GM20431 (cell line): ENCODE measurements at regions not wholly inside any gene's neighbourhood (a gene's known extent, or its start where the extent isn't known, plus 50 kb on each side); places are given as distances from the start of the nearest gene placed in this dataset.

Experiments
- in situ Hi-C: fragments of 300-500 bp; cut with MseI, MboI; formaldehyde crosslinking; loops from one replicate; pipeline ENCODE4 v1.15.0; 2020; ENCODE audit warnings: low sequenced_read_pairs; ENCODE audit not compliant: unreplicated experiment

DNA sequence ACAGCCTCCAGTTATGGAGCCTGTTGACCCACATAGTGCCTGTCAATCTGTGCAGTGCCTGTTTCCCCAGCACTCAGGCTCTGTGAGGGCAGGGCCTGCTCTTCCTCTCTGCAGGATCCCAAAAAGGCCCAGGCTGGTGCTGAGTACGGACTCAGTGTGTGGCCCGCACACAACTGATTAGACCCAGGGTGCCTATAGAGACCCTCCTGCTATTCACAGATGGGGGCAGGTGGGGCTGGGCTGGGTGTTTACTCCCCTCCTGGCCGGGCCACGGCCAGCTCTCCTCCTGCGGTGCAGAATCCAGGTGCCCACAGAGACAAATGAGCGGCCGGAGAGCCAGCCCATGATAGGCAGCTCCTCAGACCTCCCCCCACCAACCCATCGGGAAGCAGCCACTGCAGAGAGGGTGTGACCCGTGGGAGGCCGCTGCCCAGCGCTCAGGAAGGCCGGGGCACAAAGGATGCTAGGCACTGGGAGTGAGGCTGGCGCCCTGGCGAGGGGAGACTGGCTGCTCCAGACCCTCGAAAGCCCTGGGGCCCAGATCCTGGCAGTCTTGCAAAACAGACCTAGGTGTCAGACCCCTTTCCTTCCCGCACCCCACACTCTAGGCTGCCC, 239.0 kb downstream of the CTTN start:
- in situ Hi-C loops, result no loop called here

DNA sequence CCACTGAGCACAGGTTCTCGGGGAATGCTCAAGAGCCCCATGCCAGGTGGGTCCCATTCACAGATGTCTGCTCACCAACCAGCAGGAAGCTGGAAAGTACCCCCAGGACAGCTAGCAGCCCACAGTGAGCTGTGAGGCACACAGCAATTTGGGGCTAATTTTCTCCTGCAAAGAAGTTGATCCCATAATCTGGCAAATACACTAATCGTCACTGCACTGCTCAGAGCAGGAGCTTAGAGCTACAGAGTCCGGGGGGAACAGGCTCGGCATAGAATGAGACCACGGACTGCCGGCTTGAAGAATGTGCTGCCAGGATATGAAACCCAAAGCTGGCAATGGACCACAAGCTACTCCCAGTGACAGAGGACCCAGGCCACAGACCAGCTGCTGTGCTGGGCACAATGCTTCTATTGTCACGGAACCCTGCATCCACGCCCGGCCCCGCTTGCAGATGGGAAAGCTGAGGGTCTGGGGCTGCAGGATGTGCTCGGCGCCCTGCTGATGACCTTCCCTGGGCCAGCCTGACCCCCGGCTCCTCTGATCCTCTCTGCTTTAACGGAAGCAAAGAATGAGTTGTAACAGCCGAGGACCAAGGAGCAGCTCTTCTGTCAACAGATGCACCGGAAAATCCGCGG, 239.7 kb downstream of the CTTN start:
- in situ Hi-C loops, result no loop called here

DNA sequence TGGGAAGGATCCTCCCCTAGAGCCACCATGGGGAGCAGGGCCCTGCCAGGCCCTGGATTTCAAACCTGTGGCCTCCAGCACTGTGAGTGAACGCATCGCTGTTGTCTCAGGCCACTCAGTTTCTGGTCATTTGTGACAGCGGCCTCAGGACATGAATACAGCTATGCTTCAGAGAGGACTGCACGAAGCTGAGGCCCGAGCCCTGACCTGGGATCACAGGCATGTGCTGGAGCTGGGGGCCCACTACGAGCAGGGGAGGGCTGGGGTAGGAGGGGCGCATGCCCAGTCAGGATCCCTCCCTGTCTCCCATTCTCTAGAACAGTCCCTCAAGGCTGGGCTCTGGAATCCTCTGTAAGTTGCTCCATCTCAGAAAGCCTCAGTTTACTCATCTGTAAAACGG, 242.1 kb downstream of the CTTN start:
- in situ Hi-C loops, result no loop called here

DNA sequence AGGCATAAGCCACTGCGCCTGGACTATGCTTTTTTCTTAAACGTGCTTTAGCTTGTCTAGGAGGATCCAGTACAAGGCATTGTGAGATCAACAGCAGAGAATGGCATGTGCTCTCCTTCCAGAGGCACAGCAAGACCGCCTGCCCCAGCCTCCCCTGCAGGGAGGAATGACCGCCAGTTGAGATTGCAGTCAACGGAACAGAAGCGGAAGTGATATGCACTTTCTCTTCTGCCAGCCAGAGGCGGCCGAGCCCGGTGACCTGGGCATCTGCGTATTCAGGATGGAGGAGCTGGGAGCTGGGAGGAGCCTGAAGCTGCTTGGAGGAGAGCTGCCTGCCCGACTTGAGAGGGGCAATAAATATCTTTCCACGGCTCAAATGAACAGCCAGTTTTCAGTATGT, 243.0 kb downstream of the CTTN start:
- in situ Hi-C loops, result no loop called here

DNA sequence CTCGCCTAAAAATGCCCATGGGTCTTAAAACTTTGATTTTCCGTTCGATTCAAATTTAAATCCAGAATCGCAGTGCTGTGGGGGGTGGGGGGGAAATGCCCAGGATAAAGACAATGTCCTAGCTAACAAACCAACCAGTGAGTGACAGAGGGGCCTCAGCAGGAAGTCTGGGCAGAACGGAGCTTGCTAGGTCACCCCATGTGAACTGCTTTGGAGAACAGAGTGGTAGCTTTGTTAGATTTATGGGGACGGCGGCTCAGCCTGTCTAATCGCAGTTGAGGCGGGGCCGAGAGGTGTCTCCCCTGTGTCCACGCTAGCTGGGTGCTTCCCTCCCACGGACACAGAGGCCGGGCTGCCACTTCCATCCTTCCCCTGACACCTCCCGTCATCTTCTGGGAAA, 243.9 kb downstream of the CTTN start:
- in situ Hi-C loops, result no loop called here

DNA sequence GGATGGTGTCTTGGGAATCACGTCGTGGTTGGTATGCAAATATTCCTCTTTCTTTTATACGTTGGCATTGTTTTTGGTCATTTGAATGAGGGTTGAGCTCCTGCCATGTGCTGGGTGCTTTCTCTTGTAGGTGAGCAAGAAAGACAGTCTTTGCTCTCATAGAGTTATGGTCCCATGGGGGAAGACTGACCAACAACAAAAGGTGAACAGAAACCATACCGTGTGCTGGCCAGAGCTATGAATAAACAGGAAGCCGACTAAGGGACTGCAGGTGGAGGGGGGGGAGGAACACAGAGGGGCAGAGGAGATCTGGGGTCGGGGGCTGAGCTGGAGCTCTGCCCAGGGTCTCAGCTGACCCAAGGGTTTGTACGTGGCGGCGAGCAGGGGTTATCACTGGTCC, 245.3 kb downstream of the CTTN start:
- in situ Hi-C loops, result no loop called here

DNA sequence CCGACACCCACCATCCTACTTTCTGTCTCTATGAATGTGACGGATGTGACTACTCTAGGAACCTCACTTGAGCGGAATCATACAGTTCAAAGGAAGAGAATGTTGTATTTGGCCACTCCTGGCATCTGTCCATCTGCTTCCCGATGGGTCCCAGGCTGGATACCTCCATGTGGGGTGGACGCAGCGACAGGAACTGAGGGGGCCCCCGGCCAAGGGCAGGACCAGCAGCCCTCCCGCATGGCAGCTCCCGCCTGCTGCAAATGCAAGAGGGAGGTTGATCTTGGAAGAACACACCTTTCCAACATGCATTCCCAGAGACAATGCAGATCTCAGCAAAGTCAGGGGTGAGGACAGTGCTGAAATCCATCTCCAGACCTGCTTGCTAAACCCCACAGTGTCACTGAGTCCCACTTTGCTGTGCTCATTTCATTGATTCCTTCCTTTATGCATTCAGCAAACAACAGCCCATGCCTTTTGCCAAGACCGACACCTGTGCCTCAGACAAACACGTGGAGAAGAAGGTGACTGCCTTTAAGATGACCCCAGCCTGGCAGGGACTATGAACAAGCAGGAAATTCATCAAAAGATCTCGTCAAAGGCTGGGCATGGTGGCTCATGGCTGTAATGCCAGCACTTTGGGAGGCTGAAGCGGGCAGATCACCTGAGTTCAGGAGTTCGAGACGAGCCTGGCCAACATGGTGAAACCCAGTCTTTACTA, 246.2 kb downstream of the CTTN start:
- in situ Hi-C loops, result no loop called here

DNA sequence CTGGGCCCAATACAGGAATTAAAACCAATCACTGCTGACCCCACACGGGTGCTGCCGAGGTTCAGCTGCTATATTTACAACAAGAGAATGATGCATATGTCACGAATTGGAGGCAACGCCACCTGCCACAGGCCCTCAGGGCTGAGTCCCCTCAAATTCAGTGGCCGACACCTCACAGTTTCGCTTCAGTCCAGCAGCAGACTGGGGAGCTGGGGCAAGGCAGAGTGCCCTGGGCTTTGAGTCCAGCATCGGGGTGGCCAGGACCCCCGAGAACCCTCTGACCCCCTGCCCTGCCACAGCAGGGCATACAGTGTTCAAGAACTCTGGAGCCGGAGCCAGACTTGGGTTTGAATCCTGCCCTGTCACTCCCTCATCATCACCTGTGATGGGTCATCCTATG, 247.2 kb downstream of the CTTN start:
- in situ Hi-C loops, result no loop called here

DNA sequence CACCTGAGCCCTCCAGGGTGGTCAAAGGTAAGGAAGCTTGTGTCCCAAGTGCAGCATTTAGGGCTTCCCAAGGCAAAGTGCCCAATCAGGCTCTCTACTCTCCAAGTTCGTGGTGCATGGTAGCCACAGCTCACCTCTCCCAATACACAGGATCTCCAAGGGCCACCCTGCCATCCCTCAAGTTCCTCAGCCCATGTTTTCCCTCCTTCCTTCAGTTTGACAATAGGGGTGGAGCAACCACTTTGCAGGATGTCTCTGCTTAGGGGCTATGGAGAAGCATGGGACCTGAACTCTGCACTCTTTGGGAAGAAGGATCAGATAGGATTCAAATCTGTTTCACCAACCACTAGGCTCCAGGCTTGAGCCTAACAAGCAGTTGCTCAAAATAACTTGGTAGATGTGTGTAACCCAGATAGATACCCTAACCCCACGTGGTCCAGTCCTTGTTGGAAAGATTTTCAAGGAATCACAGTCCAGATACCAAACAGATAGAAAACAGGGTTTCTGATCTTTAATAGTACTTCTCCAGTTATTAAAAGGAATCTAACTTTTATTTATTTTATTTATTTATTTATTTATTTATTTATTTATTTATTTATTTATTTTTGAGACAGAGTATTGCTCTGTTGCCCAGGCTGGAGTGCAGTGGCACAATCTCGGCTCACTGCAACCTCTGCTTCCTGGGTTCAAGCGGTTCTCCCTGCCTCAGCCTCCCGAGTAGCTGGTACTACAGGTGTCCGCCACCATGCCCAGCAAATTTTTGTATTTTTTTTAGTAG, 248.1 kb downstream of the CTTN start:
- in situ Hi-C loops, result no loop called here

DNA sequence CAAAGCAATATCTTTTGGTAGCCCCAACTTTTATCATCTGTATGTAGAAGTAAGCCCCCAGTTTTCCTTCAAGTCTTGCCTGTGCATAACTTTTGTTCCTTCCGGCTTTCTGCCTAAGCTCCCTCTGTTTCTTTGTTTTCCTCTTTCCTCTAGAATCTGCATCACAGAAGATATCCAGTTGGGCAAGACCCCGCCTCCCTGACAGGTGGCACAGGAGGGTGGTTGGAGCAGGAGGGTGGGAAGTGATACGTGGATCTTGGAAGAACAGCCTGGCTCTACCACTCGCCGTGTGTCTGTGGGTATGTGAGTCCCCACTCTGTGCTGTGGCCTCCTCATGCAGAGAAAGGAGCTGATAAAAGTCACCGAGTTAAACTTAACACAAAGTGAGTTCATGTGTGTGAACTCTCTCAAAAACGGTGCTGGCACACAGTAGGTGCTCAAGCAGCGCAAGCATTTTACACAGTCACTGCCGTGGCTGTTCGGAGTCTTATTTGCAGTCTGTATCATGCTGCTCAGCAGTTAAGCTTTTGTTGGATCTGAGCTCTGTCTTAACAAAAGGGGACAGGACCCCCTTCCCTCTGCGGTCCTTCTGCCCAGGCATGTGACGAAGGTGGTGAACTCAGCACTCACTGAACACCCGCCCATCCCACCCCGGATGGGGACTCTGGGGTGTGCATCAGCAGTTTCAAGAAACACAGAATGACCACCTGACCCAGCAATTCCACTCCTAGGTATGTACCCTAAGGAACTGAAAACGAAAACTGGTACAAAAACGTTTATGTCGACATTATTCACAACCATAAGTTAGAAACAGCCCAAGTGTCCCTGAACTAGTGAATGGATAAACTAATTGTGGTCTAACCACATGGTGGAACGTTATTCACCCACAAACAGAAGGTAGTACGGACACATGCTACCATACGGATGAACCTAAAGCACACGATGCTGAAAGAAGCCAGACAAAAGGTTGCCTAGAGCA, 249.1 kb downstream of the CTTN start:
- in situ Hi-C loops, result no loop called here

DNA sequence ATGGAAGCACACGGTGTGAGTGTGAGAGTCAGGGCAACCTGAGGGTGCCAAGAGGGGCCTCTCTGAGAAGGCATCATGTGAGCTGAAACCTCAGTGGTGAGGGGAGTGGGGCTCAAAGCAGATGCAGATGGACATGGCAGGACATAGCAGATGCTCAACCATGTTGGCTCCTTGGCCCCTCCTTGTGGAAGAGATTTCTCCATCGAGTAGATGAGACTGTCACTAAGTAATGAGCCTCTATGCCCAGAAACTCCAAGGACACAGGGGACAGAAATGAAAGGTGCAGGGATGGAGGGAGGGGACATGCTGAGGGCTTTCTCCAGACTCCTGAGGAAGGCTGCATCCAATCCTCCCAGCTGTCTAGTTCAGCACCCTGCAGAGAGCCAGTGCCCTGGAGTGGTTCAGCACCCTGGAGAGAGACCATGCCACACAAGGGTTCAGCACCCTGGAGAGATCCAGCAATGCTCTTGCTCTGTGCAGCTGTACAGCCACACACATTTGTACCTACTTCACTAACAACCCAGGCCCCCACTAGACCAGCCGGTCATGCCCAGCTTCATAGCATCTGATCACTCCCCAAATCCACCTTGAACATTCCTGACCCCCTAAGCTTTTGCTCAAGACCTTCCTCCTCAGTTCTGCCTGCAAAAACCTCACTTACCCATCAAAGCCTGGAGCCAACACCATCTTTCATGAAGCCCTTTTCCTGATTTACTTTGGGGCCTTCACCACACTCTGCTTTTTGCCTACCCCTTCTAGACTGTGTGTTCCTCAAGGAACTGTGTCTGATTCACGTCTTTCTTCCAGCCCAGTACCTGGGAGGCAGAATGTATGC, 252.0 kb downstream of the CTTN start:
- in situ Hi-C loops, result no loop called here

DNA sequence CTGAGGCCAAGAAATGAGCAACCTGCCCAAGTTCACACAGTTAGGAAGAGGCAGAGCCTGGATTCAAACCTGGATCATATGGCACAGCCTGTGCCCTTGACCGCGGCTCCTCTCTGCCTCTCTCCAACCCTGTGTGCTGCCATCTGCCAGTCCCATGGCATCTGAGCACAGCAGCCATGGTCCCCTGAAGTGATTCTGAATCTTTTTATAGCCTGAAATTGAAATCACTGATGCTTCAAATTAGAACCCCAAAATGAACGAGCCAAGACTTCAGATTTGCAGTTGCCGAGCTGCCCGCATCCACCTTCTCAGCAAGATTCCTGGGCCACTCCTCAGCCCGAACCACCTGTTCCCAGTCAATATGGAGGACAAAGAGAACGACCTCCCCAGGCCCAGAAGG, 252.7 kb downstream of the CTTN start:
- in situ Hi-C loops, result no loop called here

DNA sequence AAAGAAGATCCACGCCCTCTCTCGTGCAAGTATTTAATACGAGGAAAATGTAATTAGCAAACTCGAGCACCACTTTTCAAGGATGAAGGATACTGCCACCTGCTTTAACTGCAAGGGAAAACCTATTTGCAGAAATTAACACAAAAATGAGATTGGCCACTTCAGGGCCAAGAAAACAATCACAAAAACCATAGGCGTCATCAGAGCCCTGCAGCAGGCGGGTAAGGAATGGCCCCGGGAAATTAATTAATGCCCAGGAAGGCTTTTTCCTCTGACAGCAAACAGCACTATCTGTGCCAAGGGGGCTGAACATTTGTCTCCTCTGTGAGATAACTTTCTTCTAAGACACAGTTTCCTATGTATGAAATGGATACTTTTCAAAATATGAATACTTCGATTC, 255.7 kb downstream of the CTTN start:
- in situ Hi-C loops, result no loop called here

DNA sequence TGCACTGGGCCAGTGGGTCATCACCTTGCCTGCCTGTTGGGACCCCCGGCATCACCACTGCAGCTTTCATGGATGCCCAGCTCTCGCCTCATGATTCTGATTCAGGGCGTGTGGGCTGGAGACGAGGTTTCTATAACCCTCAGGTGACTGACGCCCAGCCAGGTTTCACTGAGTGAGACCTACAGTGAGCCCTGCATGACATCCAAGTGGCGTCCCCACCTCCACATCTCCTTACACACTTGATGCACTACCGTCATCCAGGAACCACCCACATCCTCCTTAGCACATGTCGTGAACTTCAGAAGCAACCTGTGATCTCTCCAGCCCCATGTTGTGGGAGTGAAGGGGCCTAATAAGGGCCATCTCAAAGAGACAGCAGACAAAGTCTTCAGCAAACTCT, 257.5 kb downstream of the CTTN start:
- in situ Hi-C loops, result no loop called here

DNA sequence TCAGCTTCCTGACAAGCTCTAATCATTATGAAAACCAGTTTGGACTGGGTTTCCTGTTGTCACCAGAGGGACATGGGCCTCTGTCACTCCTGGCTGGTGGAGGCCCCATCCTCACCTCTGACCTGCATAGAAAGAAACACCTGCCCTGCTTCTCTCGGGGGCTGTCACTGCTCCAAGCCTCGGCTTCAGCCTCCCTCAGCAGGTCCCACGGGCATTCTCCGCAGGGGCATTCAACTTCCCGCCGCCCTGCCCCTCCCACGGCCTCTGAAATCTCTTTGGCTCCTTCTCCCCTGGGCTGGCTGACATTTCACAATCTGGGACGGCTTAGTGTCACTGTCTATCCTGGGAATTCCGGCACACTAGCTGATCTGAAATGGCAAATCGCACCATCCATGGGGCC, 257.9 kb downstream of the CTTN start:
- in situ Hi-C loops, result no loop called here

DNA sequence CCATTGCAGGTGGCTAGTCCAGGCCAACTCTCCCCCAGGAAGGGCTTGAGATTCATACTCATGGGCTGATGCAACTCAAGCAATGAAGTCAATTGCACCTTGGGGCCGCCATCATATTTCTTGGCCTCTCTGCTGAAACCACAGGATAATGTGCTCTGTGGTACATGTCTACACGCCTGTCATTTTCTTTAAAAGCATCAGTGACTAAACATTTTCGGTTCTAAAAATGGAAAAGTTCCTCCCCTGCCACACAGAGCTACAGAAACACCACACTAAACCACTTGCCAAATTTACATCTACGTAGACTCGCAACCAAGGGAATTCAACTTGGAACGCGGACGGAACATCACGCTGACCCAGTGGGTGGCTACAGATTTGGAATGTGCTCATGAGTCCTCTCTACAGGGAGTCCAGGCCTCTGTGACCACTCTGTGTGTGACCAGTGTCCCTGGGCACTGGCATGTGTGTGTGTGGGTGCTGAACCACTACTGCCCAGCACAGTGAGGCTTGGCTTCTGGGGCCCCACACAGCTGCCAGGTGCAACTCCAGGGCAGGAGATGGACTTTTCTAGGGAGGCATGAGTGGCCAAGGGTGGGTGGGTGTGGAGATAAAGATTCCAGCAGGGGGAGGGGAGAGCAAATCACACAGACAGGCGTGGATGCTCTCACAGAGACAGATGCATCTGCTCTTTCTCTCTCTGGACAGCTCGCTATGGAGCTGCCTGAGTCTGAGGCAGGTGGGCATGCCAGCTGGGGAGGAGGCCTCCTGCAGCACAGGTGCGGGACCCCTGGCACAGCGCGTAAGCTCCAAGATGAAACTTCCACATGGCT, 261.9 kb downstream of the CTTN start:
- in situ Hi-C loops, result no loop called here

DNA sequence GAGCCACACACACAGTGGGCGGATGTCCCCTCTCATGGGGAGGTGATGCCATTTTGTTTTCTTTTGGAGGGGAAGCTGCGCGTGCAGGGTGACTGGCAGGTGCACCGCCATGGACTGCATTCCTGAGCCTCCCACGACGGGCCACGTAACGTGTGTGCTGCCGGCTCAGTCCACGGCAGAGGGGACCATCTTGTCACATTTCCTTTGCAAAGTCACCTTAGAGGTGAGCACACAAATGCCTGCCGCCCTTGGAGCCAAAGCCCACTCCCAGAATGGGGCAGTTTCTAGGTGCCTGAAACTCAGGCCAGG, 262.5 kb downstream of the CTTN start:
- in situ Hi-C loops, result no loop called here

DNA sequence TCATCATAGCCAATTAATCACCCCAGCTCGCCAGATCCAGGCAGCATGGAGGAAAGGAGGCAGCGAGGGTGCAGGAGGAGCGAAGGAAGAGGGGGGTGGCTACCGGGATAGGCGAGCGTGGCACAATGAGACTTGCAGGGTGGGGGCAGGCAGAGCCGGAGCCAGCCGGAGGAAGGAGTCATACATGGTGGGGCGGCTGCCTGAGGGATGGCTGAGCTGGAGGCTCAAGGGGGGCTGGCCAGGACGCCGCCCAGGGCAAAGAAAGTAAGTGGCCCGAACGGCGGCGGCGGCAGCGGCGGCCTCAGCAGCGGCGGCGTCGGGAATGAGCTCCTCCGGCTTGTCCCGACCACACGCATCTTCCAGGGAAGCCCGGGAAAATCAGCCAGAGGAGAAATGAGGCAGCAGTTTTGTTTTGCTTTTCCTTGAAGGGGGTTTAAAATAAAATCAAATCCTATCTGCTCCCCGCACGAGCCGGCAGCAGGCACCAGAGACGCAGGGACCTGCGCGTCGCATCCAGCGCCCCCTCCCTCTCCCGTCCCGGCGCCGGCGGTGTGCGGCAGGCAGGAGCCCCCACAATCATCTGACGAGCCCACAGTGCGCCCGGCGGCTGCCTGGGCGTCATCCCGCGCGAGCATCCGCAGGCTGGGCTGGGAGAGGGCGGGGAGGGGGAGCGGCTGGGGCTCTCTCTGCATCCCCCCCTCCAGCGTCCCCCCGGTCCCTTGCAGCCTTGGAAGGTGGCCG, 263.6 kb downstream of the CTTN start:
- in situ Hi-C loops, result no loop called here
